Esophagus (tissue), 2 donors: ENCODE measurements at regions not wholly inside any gene's neighbourhood (a gene's known extent, or its start where the extent isn't known, plus 50 kb on each side); places are given as distances from the start of the nearest gene placed in this dataset.

Experiments
- H3K27ac ChIP-seq, 2 donors: one replicate each; pipeline ENCODE4 v1.5.1; 2013; ENCODE audit warnings: low read depth in 2 of 2, mild to moderate bottlenecking in 2 of 2, inconsistent platforms in 1 of 2, low read length in 1 of 2, moderate library complexity in 1 of 2
- H3K27me3 ChIP-seq, 2 donors: one replicate each; pipeline ENCODE4 v1.6.1; 2013; ENCODE audit warnings: low read length in 2 of 2, control low read depth in 1 of 2, mild to moderate bottlenecking in 1 of 2; ENCODE audit not compliant: insufficient read depth in 2 of 2, control insufficient read depth in 1 of 2
- H3K36me3 ChIP-seq, 2 donors: one replicate each; pipeline ENCODE4 v1.6.1; 2013; ENCODE audit warnings: low read length in 1 of 2; ENCODE audit not compliant: control insufficient read depth in 2 of 2, insufficient read depth in 2 of 2
- H3K4me1 ChIP-seq, 2 donors: one replicate each; pipeline ENCODE4 v1.6.1; 2013; ENCODE audit warnings: low read length in 1 of 2; ENCODE audit not compliant: control insufficient read depth in 2 of 2, insufficient read depth in 2 of 2
- H3K4me3 ChIP-seq, 2 donors: one replicate each; pipeline ENCODE4 v1.5.1; 2013; ENCODE audit warnings: low read length in 2 of 2, mild to moderate bottlenecking in 2 of 2, low read depth in 1 of 2, moderate library complexity in 1 of 2
- H3K9me3 ChIP-seq, 2 donors: one replicate each; pipeline ENCODE4 v1.6.1; 2013; ENCODE audit warnings: mild to moderate bottlenecking in 2 of 2, low read depth in 1 of 2, low read length in 1 of 2, moderate library complexity in 1 of 2; ENCODE audit not compliant: control insufficient read depth in 2 of 2, insufficient read depth in 1 of 2
- WGBS, 2 donors: extraction: QIAGEN DNeasy Blood & Tissue Kit; methylation state at CpG; one replicate each; pipeline ENCODE4 v1.1.7; 2013; 5-methylcytosine and 5-hydroxymethylcytosine counted together
- donor health status: healthy with polysubstance abuse.
- donor health status: Bipolar disorder and iron deficiency.

DNA sequence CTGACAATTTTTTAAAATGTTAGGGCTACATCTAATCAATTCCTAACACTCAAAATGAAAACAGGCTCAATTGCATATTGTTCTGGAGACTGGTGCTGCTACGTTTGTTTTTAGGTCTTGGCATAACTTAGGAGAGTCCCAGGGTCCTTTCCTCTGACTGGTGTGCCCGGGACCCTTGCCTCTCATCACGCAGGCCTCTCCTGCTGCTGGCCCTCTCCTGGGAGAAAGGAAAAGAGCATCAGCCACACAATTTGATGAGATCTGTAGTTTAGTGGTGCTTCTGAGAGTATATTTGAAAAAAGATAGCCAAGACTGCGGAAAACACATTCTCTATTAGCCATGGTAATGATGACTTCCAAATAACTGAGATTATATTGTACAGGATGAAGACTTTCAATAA lies 380.0 kb downstream of the KLF12 start:
- H3K36me3 ChIP-seq, result no peaks in the 10 kb centered on the region
- no peaks in the 10 kb centered on the region for H3K9me3 ChIP-seq
- no peak overlapping the region for H3K4me3 ChIP-seq
- WGBS, 2 donors, result 46 to 59% methylated on average over 4 of the region's 4 CpGs
- H3K27ac ChIP-seq, result no peak overlapping the region
- H3K27me3 ChIP-seq, result no peaks in the 10 kb centered on the region
- no peaks in the 10 kb centered on the region for H3K4me1 ChIP-seq

DNA sequence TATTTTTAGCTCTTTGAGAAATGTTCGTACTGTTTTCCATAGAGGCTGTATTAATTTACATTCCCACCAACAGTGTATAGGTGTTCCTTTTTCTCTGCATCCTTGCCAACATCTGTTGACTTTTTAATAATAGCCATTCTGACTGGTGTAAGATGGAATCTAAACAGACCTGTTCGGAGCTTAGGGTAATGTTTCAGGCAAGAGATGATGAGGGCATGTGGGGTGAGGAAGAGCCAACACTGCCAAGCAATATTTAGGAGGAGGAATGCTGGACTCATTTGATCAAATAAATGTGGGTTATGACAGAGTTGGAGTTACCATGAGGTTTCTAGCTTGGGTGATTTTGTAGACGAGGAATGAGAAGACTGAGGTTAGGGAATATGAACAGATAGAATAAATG lies 382.9 kb downstream of the KLF12 start:
- Histone ChIP-seq H3K4me1 (no peaks in the 10 kb centered on the region), H3K27ac (no peak overlapping the region), H3K9me3 (no peaks in the 10 kb centered on the region), H3K27me3 (no peaks in the 10 kb centered on the region), H3K36me3 (no peaks in the 10 kb centered on the region), H3K4me3 (no peak overlapping the region)
- WGBS, 2 donors, result 65 to 77% methylated on average over 3 of the region's 3 CpGs

- Histone ChIP-seq H3K4me1 (no peaks in the 10 kb centered on the region), H3K36me3 (no peaks in the 10 kb centered on the region), H3K27me3 (no peaks in the 10 kb centered on the region), H3K9me3 (no peaks in the 10 kb centered on the region), H3K4me3 (no peak overlapping the region), H3K27ac (no peak overlapping the region)
- WGBS, 2 donors, result 92 to 99% methylated on average over 1 of the region's 1 CpG
Observed at GRCh38 chr13:73748404-73748803, 385.8 kb downstream of the KLF12 start.

DNA sequence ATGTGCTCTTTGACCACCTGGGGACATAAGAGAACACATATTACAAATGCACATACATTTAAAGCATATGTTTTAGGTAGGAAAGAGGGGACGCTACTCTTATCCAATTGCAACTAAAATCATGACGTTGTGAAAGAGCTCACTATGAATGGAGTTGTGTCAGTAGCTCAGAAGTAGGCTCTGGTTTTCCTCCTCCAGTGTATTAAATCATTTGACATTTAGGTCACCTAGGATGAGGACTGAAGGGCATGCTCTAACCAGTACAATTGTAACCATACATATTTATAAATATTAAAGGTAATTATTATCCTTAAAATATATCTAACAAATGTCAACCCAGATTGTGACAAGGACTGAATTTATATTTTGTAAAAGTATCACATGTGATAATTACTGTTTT lies 389.0 kb downstream of the KLF12 start:
- no peaks in the 10 kb centered on the region for H3K36me3 ChIP-seq
- H3K4me1 ChIP-seq, result no peaks in the 10 kb centered on the region
- WGBS, 2 donors, result 87 to 91% methylated on average over 2 of the region's 2 CpGs

DNA sequence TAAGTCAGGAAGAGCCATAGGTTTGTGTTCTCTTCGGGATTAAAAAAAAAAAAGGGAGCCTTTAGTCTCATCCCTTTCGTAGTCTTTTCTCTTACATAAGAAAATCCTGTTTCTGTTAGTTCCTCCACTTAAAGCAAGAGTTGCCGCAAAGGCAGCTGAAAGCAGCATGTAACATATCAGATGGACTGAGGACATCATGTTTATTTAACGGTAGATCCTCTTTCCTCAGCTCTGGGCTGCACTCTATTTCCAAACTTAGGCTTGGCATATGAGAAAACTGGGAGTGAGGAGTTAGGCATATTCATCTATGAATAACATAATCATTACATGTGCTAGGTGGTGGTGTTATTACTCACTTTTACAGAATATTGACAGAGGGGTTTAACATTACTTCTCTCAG lies 391.2 kb downstream of the KLF12 start:
- no peak overlapping the region for H3K27ac ChIP-seq
- H3K4me1 ChIP-seq, result no peaks in the 10 kb centered on the region
- no peaks in the 10 kb centered on the region for H3K36me3 ChIP-seq
- H3K27me3 ChIP-seq, result no peaks in the 10 kb centered on the region
- no peaks in the 10 kb centered on the region for H3K9me3 ChIP-seq
- no peak overlapping the region for H3K4me3 ChIP-seq
- 72 to 75% methylated on average over 4 of the region's 4 CpGs for WGBS, 2 donors

More for the DNA sequence above, 389.0 kb downstream of the KLF12 start:
- Histone ChIP-seq H3K27me3 (no peaks in the 10 kb centered on the region), H3K4me3 (no peak overlapping the region), H3K27ac (no peak overlapping the region), H3K9me3 (no peaks in the 10 kb centered on the region)

GRCh38 chr13:73741742-73742141 lies 392.5 kb downstream of the KLF12 start:
- 74 to 88% methylated on average over 3 of the region's 3 CpGs for WGBS, 2 donors
- Histone ChIP-seq H3K4me1 (no peaks in the 10 kb centered on the region), H3K27ac (no peak overlapping the region), H3K27me3 (no peaks in the 10 kb centered on the region), H3K36me3 (no peaks in the 10 kb centered on the region), H3K9me3 (no peaks in the 10 kb centered on the region), H3K4me3 (no peak overlapping the region)

GRCh38 chr13:73741111-73741510 lies 393.1 kb downstream of the KLF12 start:
- Histone ChIP-seq H3K36me3 (no peaks in the 10 kb centered on the region), H3K27me3 (no peaks in the 10 kb centered on the region), H3K4me3 (no peak overlapping the region), H3K4me1 (no peaks in the 10 kb centered on the region), H3K27ac (no peak overlapping the region), H3K9me3 (no peaks in the 10 kb centered on the region)
- WGBS, 2 donors, result 57 to 60% methylated on average over 8 of the region's 8 CpGs

GRCh38 chr13:73740666-73741065 lies 393.5 kb downstream of the KLF12 start:
- no peak overlapping the region for H3K27ac ChIP-seq
- no peaks in the 10 kb centered on the region for H3K27me3 ChIP-seq
- WGBS, 2 donors, result 70 to 81% methylated on average over 5 of the region's 5 CpGs
- H3K4me1 ChIP-seq, result no peaks in the 10 kb centered on the region
- H3K36me3 ChIP-seq, result no peaks in the 10 kb centered on the region
- no peaks in the 10 kb centered on the region for H3K9me3 ChIP-seq
- no peak overlapping the region for H3K4me3 ChIP-seq

DNA sequence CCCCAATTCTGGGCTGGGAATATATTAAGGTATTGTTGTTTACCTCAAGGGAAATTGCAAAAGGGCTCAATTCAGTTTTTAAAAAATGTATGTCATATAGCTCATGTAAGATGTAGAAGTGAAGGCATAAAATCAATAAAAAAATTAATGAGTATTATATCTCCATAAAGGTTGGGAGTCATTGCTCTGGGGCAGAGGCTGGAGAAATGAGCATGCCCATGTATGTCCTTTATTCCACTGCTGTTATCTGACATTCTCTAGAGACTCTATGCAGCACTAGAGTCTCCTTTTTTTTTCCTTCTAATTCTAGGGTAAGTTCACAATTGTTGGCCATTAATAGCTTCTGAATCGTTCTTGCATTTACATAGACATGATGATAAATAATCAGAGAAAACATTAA lies 394.8 kb downstream of the KLF12 start:
- Histone ChIP-seq H3K9me3 (no peaks in the 10 kb centered on the region), H3K36me3 (no peaks in the 10 kb centered on the region)
- 50 to 57% methylated on average over 1 of the region's 1 CpG for WGBS, 2 donors

DNA sequence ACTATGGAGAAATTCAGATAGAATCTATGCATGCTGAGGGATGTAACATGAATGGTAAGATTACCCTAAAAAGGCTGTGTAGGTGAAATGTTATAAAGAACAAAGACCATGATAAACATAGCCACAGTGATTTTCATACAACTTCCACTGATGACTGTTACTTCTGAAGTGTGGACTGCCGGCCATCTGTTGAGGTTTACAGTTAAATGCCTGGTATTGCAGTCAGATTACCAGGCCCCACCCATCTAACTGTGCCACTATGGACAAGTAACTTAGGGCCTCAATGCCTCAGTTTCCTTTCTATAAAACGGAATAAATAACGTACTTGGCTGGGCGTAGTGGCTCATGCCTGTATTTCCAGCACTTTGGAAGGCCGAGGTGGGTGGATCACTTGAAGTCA lies 395.6 kb downstream of the KLF12 start:
- WGBS, 2 donors, result 90 to 95% methylated on average over 5 of the region's 5 CpGs
- Histone ChIP-seq H3K27me3 (no peaks in the 10 kb centered on the region), H3K4me3 (no peak overlapping the region), H3K27ac (no peak overlapping the region), H3K4me1 (no peaks in the 10 kb centered on the region), H3K9me3 (no peaks in the 10 kb centered on the region), H3K36me3 (no peaks in the 10 kb centered on the region)

More for the DNA sequence above, 394.8 kb downstream of the KLF12 start:
- Histone ChIP-seq H3K27me3 (no peaks in the 10 kb centered on the region), H3K27ac (no peak overlapping the region), H3K4me1 (no peaks in the 10 kb centered on the region), H3K4me3 (no peak overlapping the region)
